ENCODE measurements at regions not wholly inside any gene's neighbourhood (a gene's known extent, or its start where the extent isn't known, plus 50 kb on each side); places are given as distances from the start of the nearest gene placed in this dataset.

DNA sequence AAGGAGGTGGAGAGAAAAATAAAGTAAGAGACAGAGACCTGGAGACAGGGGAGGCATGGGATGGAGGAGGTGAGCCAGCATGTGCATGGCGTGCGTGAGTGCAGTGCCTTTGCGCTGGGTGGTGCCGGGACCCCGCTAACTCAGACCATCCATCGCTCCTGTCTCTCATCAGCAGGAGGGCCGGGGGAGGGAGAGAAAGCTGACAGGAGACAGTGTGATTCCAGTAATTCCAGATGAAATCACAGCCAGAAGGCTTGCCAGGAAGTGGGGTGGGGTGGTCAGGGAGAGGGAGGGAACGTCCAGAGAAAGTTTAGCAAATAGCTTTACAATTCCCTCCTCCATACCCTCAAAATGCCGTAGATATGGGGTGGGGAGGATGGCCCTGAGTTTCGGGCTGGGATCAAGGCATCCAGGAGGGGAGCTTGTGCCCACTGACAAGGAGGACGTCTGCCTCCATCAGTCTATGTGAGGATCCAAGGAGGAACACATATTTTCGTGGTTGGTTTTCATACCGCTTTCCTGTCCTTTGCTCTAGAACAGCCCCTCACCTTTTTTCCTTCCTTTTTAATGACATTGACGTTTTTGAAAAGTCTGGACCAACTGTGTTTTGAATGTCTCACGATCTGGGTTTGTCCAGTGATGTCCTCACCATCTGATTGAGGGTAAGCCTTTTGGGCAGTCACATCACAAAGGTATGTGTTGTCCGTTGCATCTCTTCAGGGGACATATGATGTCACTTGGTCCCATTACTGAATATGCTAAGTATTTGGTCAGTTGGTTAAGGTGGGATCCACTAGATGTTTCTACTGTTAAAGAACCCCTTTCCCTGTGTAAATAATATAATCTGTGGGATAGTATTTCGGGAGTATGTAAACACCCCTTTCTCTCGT is 567.3 kb downstream of the MIAT start:
- DNase-seq: peak; percentile 78

DNA sequence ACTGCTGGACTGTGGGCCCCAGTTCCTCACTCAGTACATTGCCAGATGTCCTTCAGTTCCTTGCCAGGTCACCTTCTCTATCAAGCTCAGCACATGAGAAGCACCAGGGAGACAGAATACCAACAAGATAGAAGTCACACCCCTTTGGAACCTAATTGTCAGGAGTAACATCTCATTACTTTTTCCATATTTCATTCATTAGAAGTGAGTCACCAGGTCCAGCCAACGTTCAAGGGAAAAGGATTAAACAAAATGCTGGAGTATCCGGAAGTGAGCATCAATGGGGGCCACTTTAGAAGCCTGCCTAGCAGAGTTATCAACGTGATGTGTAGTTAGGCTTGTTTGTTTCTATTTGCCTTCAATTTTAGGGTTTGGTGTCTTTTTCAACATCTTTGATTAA is 569.3 kb downstream of the MIAT start:
- DNase-seq: no peak

DNA sequence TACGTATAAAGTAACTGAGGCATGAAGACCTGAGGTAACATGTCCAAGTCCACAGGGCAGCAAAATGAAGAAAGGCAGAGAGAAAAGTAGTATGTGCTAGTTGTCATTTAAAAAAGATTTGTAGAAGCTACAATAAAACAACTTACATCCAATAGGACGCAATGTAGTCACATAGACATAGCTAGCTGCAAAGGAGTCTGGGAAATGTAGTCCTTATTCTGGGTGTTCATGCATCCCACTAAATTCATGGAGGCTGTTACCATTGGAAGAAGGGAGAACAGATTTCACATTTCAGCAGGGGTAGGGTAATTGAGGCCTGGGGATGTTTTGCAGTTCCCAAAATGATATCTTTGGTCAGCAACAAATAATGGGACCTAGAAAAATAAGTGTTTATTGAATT is 571.4 kb downstream of the MIAT start:
- no peak for DNase-seq

DNA sequence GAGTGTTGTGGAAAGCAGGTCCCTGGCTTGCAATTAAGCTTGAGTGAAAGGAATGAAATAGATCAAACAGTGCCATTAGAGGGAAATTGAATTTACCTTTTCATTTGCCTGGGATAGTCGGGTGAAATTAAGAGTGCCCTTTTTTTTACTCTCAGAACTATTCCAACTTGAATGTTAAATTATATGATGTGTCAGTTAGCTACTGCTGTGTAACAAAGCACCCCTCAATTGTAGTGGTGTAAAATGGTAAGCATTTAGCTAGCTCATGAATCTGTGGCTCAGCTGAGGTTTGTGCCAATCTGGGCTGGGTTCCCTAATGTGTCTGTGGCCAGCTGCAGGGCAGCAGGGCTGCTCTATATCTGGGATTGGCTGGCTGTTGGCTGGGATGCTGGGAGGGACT is 571.4 kb downstream of the MN1 start:
- no peak for DNase-seq

DNA sequence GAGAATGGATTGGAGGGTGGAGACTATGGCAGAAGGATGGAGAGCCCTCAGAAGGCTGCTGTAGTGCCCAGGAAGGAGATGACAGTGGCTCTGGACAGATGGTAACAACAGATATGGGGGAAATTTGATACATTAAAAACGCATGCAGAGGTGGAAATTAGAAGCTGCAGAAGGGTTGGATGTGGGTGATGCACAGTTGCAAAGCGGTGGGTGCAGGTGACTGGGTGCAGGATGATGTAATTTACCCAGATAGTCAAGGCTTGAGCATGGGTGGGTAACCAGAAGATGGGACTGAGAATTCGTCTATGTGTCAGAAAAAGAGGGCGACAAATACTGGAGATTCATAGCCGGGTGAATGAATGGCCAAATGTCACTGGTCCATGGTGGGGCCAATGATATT is 570.3 kb downstream of the MN1 start:
- DNase-seq: no peak

DNA sequence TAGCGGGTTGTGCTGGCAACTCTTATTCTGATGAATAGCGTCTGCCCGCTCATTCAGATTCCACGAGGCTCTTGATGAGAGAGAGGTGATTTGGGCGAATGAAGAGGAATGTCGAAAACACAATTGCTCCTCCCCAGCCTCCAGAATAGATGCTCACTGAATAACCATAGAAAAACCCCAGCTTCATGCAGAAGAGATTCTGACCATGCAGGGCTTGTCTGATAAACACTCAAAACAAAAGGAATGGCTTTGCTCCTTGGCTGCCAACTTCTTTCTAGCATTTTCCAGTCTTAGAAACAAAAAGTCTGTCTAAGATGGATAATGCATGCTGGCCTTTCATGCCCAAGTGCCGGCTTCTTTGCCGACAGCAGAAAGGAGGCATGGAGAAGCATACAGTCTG is 569.5 kb downstream of the MN1 start:
- DNase-seq: no peak

DNA sequence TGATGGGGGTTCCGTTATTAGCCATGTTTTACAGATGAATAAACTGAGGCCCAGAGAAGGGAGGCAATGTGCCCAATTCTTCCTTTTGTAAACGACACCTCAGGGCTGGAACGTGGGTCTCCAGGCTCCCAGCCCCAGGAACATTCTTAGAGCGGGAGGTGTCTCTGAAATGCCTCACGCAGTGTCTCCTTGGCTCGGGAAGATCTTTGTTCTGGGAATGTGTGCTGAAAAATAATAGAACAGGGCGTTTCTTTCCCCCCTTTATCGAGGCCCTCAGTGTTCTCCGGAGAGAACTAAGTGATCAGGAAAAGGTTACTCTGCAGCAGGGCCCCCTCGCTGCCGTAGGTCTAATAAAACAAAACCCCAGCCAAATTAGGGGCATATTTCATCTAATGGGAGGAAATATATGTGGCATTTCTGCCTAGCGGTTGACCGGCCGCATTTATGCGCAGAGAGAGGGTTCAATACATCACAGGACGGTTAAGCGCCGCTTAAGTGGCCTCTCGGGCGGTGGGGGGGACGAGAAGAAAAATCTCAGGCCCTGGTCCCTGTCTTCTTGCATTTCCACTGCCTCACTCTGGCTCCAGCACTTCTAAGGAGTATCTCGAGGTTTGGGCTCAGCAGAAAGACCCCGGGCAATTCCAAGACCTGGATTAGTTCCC is 564.3 kb downstream of the MN1 start:
- DNase-seq: no peak

DNA sequence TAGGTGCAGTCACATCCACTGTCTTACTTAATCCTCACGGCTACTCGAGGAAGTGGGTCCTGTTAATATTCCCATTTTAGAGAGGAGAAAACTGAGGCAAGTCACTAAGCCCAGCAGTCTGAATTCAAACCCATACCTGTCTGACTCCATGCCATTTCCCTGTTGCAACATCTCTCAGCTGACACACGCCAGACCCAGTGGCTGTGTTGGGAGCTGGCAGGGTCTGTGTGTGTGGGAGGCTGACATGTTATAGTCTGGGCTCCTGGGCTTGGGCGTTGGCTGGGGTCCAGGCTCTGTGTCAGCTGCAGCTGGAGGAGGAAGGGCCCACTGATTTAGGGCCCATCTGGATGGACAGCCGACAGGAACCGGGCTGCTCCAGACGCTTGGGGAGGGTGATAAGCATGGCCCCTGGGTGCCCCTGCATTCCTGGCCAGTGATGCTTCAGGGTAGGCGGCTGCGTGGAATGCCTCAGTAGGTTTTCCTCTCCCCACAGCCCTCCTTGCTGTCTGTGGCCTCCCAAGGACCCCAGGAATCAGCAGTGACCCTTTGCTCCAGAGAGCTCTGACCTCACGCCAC is 562.5 kb downstream of the MN1 start:
- DNase-seq: peak; percentile 30

DNA sequence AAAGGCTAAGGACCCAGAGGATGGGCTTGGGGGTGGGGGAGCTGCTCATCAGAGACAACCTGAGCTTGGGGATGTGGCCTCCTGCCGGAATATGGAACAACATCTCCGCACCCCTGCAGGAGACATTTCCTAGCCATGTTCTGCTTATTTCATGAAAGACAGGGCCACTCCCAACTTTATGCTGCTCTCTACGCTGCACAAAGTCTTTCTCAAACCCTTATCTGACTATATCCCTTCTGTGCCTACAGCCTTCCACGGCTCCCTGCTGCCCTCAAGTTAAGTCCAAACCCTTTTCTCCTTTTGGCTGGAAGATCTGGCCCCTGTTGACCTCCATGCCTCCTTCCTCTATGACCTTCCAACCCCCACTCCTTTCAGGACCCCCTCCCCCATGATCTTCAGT is 562.0 kb downstream of the MN1 start:
- no peak for DNase-seq

DNA sequence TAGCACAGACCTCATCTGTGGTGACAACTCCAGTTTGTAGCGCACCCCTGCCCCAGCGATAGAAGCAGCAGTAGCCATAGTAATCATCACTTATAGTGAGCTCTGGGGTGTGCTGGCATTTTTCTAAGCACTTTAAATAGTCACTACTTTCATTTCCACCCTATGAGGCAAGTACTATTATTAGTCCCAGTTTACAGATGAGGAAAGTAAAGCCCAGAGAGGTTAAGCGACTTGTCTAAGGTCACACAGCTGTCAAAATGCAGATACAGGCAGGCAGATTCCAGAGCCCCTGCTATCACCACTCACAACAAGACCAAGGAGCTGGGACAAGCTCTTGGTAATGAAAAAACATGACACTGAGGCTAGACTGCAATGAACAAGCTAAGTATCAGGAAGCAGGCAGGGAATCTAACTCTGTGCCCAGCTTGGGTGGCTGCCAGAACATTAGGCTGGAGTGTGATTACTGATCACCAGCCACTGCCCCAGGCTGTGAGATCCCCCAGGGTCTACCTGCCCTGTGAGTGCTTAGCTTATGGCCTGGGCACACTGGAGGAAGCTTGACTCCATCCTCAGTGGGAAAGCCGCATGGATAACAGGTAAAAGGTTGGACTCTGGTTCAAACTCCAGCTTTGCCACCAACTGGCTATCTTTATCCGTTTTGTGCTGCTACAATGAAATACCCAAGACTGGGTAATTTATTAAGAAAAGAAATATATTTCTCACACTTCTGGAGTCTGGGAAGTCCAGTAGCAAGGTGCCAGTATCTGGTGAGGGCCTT is 561.1 kb downstream of the MN1 start:
- DNase-seq: no peak

DNA sequence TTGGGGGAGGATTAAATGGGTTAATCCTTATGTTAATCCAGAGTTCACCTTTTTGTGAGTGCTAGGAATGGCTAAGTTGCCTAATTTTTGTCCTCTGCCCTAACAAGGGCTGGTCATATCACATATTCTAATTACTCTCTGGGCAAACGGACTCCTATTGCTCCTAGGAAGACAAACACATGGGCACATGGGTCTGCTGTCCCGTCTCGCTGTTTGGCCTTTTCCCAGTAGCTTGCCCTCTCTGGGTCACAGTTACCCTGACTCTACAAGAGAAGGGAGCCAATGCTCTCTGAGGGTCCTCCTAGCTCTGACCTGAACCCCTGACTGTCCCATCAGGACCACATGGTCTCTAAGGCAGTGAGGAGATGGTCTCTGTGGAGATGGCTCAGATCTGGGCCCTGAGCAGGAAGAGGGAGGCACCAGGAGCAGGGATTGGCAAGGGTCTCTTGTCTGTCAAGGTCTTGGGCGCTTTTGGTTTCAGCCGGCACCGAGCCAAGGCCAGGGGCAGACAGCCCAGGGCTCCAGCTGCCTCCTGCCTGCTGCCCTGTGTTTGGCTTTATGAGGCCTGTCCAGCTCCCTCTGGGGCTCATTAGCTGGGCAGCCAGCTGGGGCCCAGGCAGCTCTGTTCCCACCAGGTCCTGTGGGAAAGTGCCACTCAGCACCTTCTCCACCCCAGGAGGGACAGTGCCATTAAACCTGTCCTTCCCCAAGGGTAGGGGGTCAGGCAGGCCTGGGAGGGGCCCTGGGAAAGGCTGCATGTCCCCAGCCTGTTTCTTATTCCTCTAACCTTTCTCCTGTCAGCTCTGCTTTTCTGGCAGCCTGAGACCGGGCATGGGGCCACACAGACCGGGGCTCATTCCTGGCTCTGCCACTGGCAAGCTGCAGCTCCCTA is 559.9 kb downstream of the MN1 start:
- DNase-seq: no peak

DNA sequence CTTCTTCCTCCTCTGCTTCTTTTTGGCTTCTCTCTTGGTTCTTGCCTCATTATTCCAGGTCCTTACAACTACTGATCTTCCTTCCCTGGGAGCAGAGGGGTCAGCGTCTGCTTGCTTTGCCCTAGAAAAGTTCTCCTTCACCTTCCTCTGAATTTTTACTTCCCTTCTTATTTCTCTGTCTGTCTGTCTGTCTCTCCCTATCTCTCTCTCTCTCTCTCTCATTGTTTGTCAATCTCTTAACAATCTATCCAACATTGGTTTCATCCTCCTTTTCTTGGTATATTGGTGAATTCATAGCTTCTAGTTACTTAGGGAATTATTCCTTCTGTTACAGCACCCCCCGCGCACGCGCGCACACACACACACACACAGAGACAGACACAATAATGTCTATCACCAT is 559.1 kb downstream of the MN1 start:
- DNase-seq: no peak

DNA sequence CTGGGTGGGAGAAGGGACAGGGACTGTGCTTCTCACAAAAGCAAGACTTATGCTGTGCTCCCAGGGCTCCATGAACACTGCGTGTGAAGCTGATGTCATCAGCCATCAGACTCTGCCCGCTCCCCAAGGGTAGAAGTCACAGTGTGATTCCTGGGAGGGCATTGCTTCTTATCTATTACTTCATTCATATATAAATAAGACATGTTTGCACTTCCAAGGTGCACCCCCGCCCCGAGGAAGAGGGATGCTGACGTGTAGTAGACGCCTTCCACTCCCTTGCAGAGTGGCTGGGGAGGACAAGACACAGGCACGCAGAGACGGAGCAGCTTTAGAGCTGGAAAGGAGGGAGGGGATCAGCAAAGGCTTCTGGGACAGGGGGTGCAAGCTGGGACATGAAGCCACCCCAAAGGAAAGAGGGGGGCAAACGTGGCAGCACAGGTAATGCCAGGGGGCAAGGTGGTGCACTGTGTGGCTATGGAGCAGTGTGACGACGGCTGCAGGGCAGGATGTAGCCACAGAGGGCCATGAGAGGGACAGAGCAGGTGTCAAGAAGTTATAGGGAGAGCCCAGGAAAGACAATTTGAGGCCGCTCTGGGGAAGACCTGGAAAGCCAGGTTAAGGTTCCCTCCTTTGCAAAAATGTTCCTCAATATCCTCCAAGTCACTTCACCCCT is 558.5 kb downstream of the MN1 start:
- DNase-seq: no peak

DNA sequence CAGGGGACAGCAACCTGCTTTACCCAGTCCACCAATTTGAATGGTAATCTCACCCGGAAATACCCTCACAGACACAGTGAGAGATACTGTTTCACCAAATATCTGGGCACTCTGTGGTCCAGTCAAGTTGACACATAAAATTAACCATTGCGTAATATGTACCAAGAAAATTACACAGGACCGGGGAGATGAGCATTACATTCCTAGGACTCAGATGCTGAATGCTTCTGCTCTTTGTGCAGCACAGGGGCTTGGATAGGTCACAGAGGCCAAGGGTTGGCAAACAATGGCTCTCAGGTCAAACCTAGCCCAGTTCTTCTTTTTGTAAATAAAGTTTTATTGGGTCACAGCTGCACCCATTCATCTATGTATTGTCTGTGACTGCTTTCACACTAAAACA is 557.2 kb downstream of the MN1 start:
- no peak for DNase-seq

DNA sequence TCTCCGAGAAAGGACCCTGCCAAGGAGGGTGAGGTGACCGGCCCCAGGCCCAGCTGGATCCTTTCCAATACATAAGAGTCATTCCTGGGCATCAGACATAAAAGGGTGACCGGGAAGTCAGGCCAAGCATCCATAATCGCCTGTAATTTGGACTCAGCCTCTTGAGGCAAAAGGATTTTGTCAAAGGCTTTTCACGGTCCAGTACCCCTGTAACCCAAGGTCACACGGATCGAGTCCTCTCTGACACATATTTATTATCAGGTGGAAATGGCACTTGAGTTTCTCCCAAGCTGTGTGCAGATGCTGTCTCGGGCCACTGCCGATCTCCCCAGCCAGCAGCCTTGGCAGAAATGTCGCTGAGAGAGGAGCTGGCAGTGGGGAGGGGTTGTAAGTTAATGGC is 556.5 kb downstream of the MN1 start:
- DNase-seq: no peak

DNA sequence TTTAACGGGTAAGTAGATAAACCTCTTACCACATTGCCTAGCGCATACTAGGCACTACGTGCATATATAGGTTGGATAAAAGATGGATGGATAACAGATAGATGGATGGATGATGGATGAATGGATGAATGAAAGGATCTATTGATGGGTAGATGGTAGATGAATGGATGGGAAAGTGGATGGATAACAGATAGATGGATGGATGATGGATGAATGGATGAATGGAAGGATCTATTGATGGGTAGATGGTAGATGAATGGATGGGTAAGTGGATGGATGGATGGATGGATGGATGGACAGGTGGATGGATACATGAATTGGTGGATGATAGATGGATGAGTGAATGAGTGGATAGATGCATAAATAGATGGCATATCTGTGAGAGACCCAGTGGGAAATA is 555.0 kb downstream of the MN1 start:
- DNase-seq: no peak

DNA sequence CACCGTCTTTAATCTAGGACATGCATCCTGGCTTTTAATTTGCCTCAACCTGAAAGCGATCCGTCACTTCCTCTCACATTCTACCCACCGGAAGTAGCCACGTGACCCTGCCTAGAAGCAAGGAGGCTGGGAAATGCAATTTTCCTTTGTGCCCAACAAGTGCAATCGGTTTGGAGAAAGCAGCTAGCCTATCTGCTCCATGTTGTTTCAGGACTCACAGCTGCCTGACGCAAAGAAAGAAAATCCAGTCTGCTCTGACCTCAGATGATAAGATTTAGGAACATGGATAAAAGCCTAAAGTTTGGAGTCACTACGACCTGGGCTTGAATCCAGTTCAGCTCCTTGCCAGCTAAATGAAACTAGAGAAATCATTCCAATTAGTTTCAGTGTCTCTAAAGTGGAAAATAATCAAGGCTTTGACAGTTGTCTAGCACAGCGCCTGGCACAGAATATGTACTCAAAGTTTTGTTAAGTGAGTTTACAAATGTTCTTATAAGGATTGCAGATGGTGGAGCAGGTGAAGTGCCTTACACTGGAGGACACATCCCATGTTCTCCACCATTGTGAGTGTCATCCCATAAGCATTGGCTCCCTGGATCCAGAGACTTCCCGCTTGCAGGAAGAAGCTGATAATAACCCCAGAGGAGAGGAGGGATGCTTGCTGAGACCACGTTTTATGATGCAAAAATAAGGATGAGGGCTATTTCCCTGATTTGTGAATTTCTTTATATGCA is 553.7 kb downstream of the MN1 start:
- DNase-seq: peak; percentile 31

DNA sequence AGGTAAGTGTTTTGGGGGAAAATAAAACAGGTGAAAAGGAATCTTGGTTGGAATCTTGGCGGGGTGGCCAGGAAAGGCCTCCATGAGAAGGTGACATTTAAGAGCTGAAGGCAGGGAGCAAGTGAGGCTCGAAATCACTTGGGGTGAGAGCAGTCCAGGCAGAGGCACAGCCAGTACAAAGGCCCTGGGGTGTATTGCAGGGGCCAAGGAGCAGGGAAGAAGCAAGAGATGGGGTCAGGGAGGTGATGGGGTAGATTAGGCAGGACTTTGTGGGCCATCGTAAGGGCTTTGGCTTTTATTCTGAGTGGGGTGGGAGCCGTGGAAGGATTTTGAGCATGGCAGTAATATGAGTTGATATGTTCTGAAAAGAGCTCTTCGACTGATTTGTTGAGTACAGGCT is 551.1 kb downstream of the MN1 start:
- no peak for DNase-seq

DNA sequence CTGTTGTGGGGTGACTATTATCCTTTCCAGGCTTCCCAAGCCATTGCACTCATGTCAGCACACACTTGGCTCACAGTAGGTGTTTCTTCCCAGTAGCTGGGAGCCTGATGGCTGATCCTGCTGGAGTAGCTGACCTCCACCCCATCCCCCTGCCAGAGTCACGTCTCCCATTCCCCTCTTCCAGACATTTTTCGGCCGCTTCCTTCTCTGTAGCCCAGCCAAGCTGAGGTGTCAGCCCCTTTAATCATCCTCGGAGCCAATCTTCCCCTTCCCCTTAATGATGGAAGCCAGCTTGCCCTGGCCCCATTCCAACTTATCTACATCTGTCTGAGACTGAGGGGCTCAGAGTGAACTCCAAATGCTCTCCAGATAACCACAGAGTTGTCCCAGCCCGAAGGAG is 550.7 kb downstream of the MN1 start:
- DNase-seq: no peak

DNA sequence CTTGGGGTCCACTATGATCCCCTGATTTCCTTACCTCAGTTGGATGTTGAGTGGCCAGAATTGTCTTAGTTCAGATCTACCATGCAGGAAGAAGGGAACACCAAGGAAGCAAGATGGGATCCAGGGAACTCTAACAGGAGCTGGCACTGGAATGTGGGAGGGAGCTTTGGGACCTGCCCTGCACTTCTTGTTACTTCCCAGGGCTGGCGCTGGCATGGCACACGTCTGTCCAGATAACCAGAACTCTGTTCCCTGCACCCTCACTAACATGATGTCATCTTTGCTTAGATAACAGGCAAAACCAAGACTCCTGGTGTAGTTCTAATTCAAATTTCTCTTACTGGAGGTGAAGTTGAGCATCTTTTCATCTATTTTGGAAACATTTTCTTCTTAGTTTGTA is 550.0 kb downstream of the MN1 start:
- DNase-seq: no peak
